ENCODE measurements at regions not wholly inside any gene's neighbourhood (a gene's known extent, or its start where the extent isn't known, plus 50 kb on each side); places are given as distances from the start of the nearest gene placed in this dataset.

GRCh38 chr15:97013491-97013890, 683.0 kb downstream of the NR2F2 start:
- no peak for DNase-seq (ENCODE audit: low read depth)

GRCh38 chr15:97014001-97014400, 683.5 kb downstream of the NR2F2 start:
- DNase-seq (ENCODE audit: low read depth): peak; percentile 49

- no peak for DNase-seq (ENCODE audit: low read depth)
Observed at GRCh38 chr15:97023488-97023844, 693.0 kb downstream of the NR2F2 start.

- peak; percentile 75 for DNase-seq (ENCODE audit: low read depth)
Observed at GRCh38 chr15:97026781-97027180, 696.3 kb downstream of the NR2F2 start.

- DNase-seq (ENCODE audit: low read depth): no peak
Observed at GRCh38 chr15:97027772-97028171, 697.3 kb downstream of the NR2F2 start.

GRCh38 chr15:97030251-97030650, 699.8 kb downstream of the NR2F2 start:
- DNase-seq (ENCODE audit: low read depth): no peak

- no peak for DNase-seq (ENCODE audit: low read depth)
Observed at GRCh38 chr15:97036301-97036700, 705.8 kb downstream of the NR2F2 start.

GRCh38 chr15:97037080-97037479, 706.6 kb downstream of the NR2F2 start:
- DNase-seq (ENCODE audit: low read depth): no peak

GRCh38 chr15:97045666-97046421, 715.3 kb downstream of the NR2F2 start:
- no peak for DNase-seq (ENCODE audit: low read depth)

GRCh38 chr15:97052513-97052912, 722.0 kb downstream of the NR2F2 start:
- DNase-seq (ENCODE audit: low read depth): no peak

GRCh38 chr15:97053635-97054034, 723.1 kb downstream of the NR2F2 start:
- DNase-seq (ENCODE audit: low read depth): no peak

GRCh38 chr15:97057503-97057902, 727.0 kb downstream of the NR2F2 start:
- DNase-seq (ENCODE audit: low read depth): no peak

GRCh38 chr15:97059281-97059680, 728.8 kb downstream of the NR2F2 start:
- DNase-seq (ENCODE audit: low read depth): no peak

GRCh38 chr15:97061392-97061791, 730.9 kb downstream of the NR2F2 start:
- no peak for DNase-seq (ENCODE audit: low read depth)

GRCh38 chr15:97071668-97072067, 741.2 kb downstream of the NR2F2 start:
- DNase-seq (ENCODE audit: low read depth): no peak

- DNase-seq (ENCODE audit: low read depth): peak; percentile 27
Observed at GRCh38 chr15:97072545-97072944, 742.0 kb downstream of the NR2F2 start.

GRCh38 chr15:97076011-97076410, 745.5 kb downstream of the NR2F2 start:
- DNase-seq (ENCODE audit: low read depth): no peak

- DNase-seq (ENCODE audit: low read depth): no peak
Observed at GRCh38 chr15:97077975-97078374, 747.5 kb downstream of the NR2F2 start.

- no peak for DNase-seq (ENCODE audit: low read depth)
Observed at GRCh38 chr15:97078591-97078990, 748.1 kb downstream of the NR2F2 start.

- no peak for DNase-seq (ENCODE audit: low read depth)
Observed at GRCh38 chr15:97081666-97082226, 751.2 kb downstream of the NR2F2 start.

- peak; percentile 41 for DNase-seq (ENCODE audit: low read depth)
Observed at GRCh38 chr15:97082830-97083229, 752.3 kb downstream of the NR2F2 start.

GRCh38 chr15:97084650-97085049, 754.1 kb downstream of the NR2F2 start:
- peak; percentile 62 for DNase-seq (ENCODE audit: low read depth)

GRCh38 chr15:97085731-97086130, 755.2 kb downstream of the NR2F2 start:
- peak; percentile 8 for DNase-seq (ENCODE audit: low read depth)
